ENCODE measurements at regions not wholly inside any gene's neighbourhood (a gene's known extent, or its start where the extent isn't known, plus 50 kb on each side); places are given as distances from the start of the nearest gene placed in this dataset.
"Not testable (repeated sequence)": the region's sequence is repeated elsewhere in the genome, so short reads cannot be mapped to it uniquely, and the experiment has no call there.

DNA sequence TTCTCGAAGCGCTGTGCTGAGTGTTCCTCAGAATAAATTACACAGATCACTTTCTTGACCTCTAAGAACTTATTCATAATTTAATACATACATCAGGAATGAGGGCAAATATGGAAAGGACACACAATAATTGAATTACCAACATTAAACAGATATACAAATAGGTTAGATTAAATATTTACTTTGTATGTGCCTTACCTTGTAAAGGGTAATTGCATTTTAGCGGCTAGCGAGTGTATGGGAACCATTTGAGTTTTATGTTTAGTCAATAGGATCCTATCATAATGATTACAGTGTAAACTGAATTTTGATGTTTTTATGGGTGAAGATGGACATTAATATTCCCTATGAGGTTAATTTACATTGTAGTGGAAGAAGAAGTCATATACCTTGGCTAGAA is 1187.1 kb upstream of the WWC1 start:
- Histone ChIP-seq H3K4me3 (ENCODE audit: low read depth, low read length) (no peak overlapping the region), H3K27ac (ENCODE audit: low read depth) (no peak overlapping the region), H3K4me1 (ENCODE audit: insufficient read depth) (no peaks in the 10 kb centered on the region), H3K36me3 (ENCODE audit: insufficient read depth) (no peaks in the 10 kb centered on the region)
- no peak for DNase-seq (ENCODE audit: extremely low spot score)
- 89% methylated on average over 4 of the region's 4 CpGs for WGBS

GRCh38 chr5:167105941-167106340 is 1185.5 kb upstream of the WWC1 start:
- 25% methylated on average over 2 of the region's 2 CpGs for WGBS
- no peak for DNase-seq (ENCODE audit: extremely low spot score)

GRCh38 chr5:167107684-167108083 is 1183.8 kb upstream of the WWC1 start:
- Histone ChIP-seq H3K36me3 (ENCODE audit: insufficient read depth) (no peaks in the 10 kb centered on the region), H3K4me1 (ENCODE audit: insufficient read depth) (no peaks in the 10 kb centered on the region), H3K4me3 (ENCODE audit: low read depth, low read length) (no peak overlapping the region), H3K27ac (ENCODE audit: low read depth) (no peak overlapping the region)
- 41% methylated on average over 4 of the region's 4 CpGs for WGBS
- DNase-seq (ENCODE audit: extremely low spot score): no peak

More at GRCh38 chr5:167105941-167106340, 1185.5 kb upstream of the WWC1 start:
- no peak overlapping the region for H3K27ac ChIP-seq (ENCODE audit: low read depth)
- H3K36me3 ChIP-seq (ENCODE audit: insufficient read depth): no peaks in the 10 kb centered on the region
- no peak overlapping the region for H3K4me3 ChIP-seq (ENCODE audit: low read depth, low read length)
- H3K4me1 ChIP-seq (ENCODE audit: insufficient read depth): no peaks in the 10 kb centered on the region

DNA sequence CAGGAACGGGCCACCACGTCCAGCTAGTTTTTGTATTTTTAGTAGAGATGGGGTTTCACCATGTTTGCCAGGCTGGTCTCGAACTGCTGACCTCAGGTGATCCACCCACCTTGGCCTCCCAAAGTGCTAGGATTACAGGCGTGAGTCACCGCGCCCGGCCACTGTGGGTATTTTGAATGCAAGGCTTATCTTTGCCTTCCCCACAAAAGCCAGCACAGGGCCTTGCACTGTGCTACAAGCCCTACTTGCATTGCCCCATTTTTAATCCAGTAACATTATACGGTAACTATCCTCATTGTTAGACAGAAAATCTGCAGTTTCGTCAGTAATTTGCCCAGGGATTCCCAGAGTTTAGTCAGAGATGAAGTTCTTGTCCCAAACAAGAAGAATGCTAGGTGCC is 1183.2 kb upstream of the WWC1 start:
- H3K4me1 ChIP-seq (ENCODE audit: insufficient read depth); H3K36me3 ChIP-seq (ENCODE audit: insufficient read depth); H3K27ac ChIP-seq (ENCODE audit: low read depth); H3K4me3 ChIP-seq (ENCODE audit: low read depth, low read length); DNase-seq (ENCODE audit: extremely low spot score): not testable (repeated sequence)
- WGBS: 93% methylated on average over 9 of the region's 9 CpGs

DNA sequence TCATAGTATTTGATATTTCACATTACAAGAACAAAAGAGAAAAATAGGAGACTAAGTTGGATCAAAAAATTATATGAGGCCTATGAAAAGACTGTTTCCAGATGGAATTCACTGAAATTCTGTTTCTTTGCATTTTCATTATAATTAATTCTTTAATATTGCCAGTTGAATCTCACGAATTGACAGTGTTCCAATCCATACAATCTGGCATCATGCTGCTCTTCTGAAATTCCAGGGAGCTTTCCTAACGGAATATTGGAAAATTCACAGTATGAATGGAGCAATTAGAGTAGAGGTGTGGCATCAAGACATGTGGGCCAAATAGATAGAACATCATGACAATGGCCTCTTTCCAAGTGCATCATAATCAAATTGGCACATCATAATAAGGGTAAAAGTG is 1178.9 kb upstream of the WWC1 start:
- DNase-seq (ENCODE audit: extremely low spot score): no peak
- no peaks in the 10 kb centered on the region for H3K4me1 ChIP-seq (ENCODE audit: insufficient read depth)
- H3K36me3 ChIP-seq (ENCODE audit: insufficient read depth): no peaks in the 10 kb centered on the region
- no peak overlapping the region for H3K4me3 ChIP-seq (ENCODE audit: low read depth, low read length)
- H3K27ac ChIP-seq (ENCODE audit: low read depth): no peak overlapping the region
- 84% methylated on average over 2 of the region's 2 CpGs for WGBS

DNA sequence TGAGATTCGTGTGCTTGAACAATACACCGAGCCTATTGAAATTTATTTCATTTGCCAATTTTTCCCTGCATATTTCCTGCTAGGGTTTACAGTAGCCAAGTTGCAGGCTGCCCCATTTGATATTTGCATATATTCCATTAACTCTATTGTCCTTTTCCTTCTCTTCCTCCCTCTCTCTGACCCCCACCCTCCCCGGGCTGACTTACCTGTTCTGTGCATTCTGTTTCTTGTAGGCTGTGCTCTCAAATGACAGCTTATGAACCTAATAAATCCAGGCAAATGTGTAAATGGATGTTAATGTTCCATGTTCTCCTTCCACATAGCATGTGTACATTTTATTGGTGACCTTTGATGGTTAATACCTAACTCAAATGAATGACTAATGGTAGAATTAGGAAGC is 1169.2 kb upstream of the WWC1 start:
- DNase-seq (ENCODE audit: extremely low spot score): no peak
- WGBS: 90% methylated on average over 3 of the region's 3 CpGs
- Histone ChIP-seq H3K36me3 (ENCODE audit: insufficient read depth) (no peaks in the 10 kb centered on the region), H3K27ac (ENCODE audit: low read depth) (no peak overlapping the region), H3K4me1 (ENCODE audit: insufficient read depth) (no peaks in the 10 kb centered on the region), H3K4me3 (ENCODE audit: low read depth, low read length) (no peak overlapping the region)

DNA sequence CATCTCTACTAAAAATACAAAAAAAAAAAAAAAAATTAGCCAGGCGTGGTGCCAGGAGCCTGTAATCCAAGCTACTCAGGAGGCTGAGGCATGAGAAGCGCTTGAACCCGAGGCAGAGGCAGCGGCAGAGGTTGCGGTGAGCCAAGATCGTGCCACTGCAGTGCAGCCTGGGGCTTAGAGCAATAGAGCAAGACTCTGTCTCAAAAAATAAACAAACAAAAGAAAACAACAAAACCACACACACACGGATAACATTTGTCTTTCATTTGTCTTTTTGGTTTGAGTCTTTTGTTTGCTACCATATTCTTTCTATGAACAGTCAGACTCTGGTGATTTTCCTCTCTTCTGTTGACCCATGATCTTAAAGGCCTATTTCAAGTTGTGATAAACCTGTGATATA is 1168.3 kb upstream of the WWC1 start:
- H3K4me1 ChIP-seq (ENCODE audit: insufficient read depth): no peaks in the 10 kb centered on the region
- WGBS: 92% methylated on average over 7 of the region's 7 CpGs

GRCh38 chr5:167128581-167128980 is 1162.9 kb upstream of the WWC1 start:
- DNase-seq (ENCODE audit: extremely low spot score): no peak
- Histone ChIP-seq H3K36me3 (ENCODE audit: insufficient read depth) (no peaks in the 10 kb centered on the region), H3K27ac (ENCODE audit: low read depth) (no peak overlapping the region), H3K4me3 (ENCODE audit: low read depth, low read length) (no peak overlapping the region), H3K4me1 (ENCODE audit: insufficient read depth) (no peaks in the 10 kb centered on the region)
- 84% methylated on average over 3 of the region's 3 CpGs for WGBS

More for the DNA sequence above, 1168.3 kb upstream of the WWC1 start:
- no peak for DNase-seq (ENCODE audit: extremely low spot score)
- no peak overlapping the region for H3K4me3 ChIP-seq (ENCODE audit: low read depth, low read length)
- no peaks in the 10 kb centered on the region for H3K36me3 ChIP-seq (ENCODE audit: insufficient read depth)
- no peak overlapping the region for H3K27ac ChIP-seq (ENCODE audit: low read depth)

- Histone ChIP-seq H3K4me1 (ENCODE audit: insufficient read depth) (no peaks in the 10 kb centered on the region), H3K27ac (ENCODE audit: low read depth) (no peak overlapping the region), H3K36me3 (ENCODE audit: insufficient read depth) (no peaks in the 10 kb centered on the region), H3K4me3 (ENCODE audit: low read depth, low read length) (no peak overlapping the region)
- DNase-seq (ENCODE audit: extremely low spot score): no peak
- WGBS: 86% methylated on average over 8 of the region's 8 CpGs
These were observed 1150.7 kb upstream of the WWC1 start for GRCh38 chr5:167140548-167141291.

- Histone ChIP-seq H3K36me3 (ENCODE audit: insufficient read depth) (no peaks in the 10 kb centered on the region), H3K27ac (ENCODE audit: low read depth) (no peak overlapping the region), H3K4me3 (ENCODE audit: low read depth, low read length) (no peak overlapping the region), H3K4me1 (ENCODE audit: insufficient read depth) (no peaks in the 10 kb centered on the region)
- WGBS: 96% methylated on average over 9 of the region's 9 CpGs
- no peak for DNase-seq (ENCODE audit: extremely low spot score)
These were observed 1147.7 kb upstream of the WWC1 start for GRCh38 chr5:167143716-167144115.

- 87% methylated on average over 7 of the region's 7 CpGs for WGBS
- Histone ChIP-seq H3K4me3 (ENCODE audit: low read depth, low read length) (no peak overlapping the region), H3K36me3 (ENCODE audit: insufficient read depth) (no peaks in the 10 kb centered on the region), H3K27ac (ENCODE audit: low read depth) (no peak overlapping the region), H3K4me1 (ENCODE audit: insufficient read depth) (no peaks in the 10 kb centered on the region)
- DNase-seq (ENCODE audit: extremely low spot score): no peak
These were observed 1145.6 kb upstream of the WWC1 start for GRCh38 chr5:167145841-167146240.

DNA sequence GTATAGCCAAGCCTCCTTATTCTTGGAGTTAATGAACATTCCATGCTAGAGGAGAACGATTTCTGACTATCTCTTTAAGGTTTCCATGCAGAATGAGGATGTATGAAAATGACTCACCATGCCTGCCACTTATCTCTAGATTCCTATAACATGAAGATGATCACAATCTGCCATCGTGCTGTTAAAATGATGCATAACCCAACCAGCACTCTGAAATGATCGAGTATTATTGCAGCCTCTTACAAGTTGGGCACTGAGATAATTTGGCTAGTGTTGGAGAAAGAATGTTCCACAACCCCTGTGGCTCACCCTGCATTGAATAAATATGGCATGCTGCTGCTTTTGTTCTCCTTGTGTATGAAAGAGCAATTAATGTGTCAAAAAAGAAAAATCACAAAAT is 1143.6 kb upstream of the WWC1 start:
- 57% methylated on average over 3 of the region's 3 CpGs for WGBS
- no peak overlapping the region for H3K4me3 ChIP-seq (ENCODE audit: low read depth, low read length)
- no peak for DNase-seq (ENCODE audit: extremely low spot score)
- no peaks in the 10 kb centered on the region for H3K36me3 ChIP-seq (ENCODE audit: insufficient read depth)
- H3K27ac ChIP-seq (ENCODE audit: low read depth): no peak overlapping the region
- H3K4me1 ChIP-seq (ENCODE audit: insufficient read depth): no peaks in the 10 kb centered on the region

- H3K27ac ChIP-seq (ENCODE audit: low read depth): no peak overlapping the region
- H3K4me1 ChIP-seq (ENCODE audit: insufficient read depth): no peaks in the 10 kb centered on the region
- no peak overlapping the region for H3K4me3 ChIP-seq (ENCODE audit: low read depth, low read length)
- DNase-seq (ENCODE audit: extremely low spot score): no peak
- H3K36me3 ChIP-seq (ENCODE audit: insufficient read depth): no peaks in the 10 kb centered on the region
These were observed 1140.8 kb upstream of the WWC1 start for GRCh38 chr5:167150661-167151060.

DNA sequence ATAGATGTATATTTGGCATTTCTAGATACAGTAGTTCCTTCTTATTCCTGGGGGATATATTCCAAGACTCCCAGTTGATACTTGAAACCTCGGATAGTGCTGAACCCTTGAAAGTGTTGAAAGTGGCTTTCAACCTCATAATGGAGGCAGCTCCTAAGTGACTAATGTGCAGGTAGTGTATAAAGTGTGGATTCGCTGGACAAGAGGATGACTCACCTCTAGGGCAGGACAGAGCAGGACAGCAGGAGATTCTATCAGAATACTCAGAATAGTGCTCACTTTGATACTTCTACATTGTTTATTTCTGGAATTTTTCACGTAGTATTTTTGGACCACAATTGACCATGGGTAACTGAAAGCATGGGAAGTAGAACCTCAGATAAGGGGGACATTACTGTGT is 1138.9 kb upstream of the WWC1 start:
- DNase-seq (ENCODE audit: extremely low spot score): no peak
- no peaks in the 10 kb centered on the region for H3K4me1 ChIP-seq (ENCODE audit: insufficient read depth)
- WGBS: 86% methylated on average over 3 of the region's 3 CpGs
- no peak overlapping the region for H3K27ac ChIP-seq (ENCODE audit: low read depth)
- H3K4me3 ChIP-seq (ENCODE audit: low read depth, low read length): no peak overlapping the region
- no peaks in the 10 kb centered on the region for H3K36me3 ChIP-seq (ENCODE audit: insufficient read depth)
